GM19395 (cell line): ENCODE measurements at regions not wholly inside any gene's neighbourhood (a gene's known extent, or its start where the extent isn't known, plus 50 kb on each side); places are given as distances from the start of the nearest gene placed in this dataset.

Source experiments
- ATAC-seq: cut with Tn5 transposase; IDR thresholded peaks from one replicate; pipeline ENCODE4 v1.9.1; 2021; ENCODE audit warnings: mild to moderate bottlenecking, moderate library complexity; ENCODE audit not compliant: unreplicated experiment

- ATAC-seq: no peak
These were observed 102.3 kb upstream of the MTPN start for GRCh38 chr7:136079478-136079892.

DNA sequence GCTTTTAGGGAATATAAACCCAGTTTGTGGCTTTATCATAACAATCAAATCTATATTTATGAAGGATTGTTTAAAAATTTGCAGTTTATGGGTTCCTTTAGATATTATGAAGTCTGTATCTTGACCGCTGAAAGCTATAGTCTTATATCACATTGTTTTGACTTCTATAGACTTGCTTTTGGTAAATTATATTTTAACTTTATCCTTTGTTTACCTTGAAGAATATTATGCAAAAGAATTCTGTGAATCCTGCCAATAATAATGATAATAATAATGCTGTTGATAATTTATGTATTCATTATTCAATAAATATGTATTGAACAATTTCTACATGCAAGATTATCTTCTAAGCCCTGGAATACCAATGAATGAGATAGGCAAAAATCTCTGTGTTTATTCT is 101.9 kb upstream of the MTPN start:
- no peak for ATAC-seq

- ATAC-seq: no peak
These were observed 101.5 kb upstream of the MTPN start for GRCh38 chr7:136078630-136079029.

GRCh38 chr7:136076954-136077353 is 99.8 kb upstream of the MTPN start:
- ATAC-seq: no peak

DNA sequence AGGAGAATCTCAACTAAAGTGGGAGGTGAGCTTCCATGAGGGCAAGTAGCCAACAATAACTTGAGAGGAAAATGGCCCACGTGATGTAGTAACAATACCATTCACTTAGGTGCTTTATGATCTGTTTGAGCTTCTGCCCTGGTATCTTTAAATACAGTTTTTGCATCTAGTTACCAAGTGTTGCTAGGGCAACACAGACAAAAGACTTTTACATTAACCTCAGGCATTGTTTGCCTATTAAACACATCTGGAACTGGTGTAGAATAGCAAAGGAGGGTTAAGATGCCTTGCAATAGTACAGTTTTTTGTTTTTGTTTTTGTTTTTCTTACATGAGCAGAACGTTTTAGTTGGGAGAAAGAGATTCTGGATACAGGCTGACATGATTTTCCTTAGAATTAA is 97.7 kb upstream of the MTPN start:
- ATAC-seq: no peak

- no peak for ATAC-seq
These were observed 95.3 kb upstream of the MTPN start for GRCh38 chr7:136072447-136072846.

DNA sequence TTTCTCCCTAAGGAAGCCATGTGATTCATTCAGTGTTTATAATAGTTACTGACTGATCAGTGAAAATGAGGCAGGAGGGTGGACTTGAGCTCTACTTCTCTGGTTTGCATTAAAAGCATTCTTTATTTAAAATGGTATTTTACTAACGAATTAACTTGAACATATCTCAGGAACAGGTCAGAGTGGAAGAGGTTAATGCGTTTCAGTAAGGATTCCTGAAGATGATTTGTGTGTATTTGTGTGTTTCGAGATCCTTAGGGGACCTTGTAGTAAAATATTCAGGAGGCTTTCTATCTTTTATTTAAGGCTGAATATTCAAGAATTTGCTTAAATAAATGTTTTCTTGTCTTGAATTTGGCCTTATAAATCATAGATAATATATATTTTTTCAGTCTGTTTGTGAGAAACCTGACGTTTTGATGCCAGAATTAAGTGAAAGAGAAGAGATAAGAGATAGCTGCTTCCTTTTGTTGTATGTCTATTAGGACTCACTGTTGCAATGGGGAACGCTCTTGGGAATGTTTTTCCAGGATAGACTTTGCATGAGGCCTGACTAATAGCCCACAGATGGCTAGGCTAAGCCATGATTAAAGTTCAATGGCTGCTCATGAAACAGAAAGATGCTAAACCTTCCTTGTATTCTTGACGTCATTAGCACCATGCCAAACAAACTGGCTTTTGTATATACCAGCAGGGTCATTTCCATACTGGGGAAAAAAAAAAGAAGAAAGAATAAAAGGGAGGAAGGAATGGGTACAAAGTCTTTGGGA is 93.8 kb upstream of the MTPN start:
- no peak for ATAC-seq

DNA sequence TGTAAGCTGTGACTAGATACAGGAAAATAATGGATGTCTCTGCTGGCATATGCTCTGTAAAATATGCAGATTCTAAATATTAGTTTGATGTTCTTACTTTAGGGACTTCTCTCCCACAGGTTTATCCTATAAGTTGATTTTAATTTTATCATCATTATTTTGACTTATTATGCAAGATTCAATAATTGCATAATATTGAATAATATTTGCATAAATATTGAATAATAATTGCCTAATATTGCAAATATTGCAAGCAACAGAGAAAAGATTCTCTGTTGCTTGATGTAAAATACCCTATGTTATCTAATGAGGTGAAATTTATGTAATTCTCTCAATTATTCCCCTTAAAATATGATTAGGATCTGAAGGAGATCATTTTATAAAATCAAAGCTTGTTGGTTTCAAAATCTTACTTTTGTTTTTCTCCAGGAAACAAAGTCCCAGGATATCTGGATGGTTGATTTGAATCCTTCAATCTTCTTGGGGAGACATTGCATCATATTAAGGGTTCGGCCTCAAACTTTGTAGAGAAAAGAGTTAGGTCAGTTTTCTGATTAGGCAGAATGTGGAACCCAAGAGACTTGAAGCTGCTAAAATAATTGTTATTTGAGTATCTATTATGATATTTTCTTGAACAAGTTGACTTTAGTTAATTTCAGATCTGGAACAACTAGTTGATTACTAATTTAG is 92.8 kb upstream of the MTPN start:
- no peak for ATAC-seq

- ATAC-seq: no peak
These were observed 90.1 kb upstream of the MTPN start for GRCh38 chr7:136067277-136067676.

DNA sequence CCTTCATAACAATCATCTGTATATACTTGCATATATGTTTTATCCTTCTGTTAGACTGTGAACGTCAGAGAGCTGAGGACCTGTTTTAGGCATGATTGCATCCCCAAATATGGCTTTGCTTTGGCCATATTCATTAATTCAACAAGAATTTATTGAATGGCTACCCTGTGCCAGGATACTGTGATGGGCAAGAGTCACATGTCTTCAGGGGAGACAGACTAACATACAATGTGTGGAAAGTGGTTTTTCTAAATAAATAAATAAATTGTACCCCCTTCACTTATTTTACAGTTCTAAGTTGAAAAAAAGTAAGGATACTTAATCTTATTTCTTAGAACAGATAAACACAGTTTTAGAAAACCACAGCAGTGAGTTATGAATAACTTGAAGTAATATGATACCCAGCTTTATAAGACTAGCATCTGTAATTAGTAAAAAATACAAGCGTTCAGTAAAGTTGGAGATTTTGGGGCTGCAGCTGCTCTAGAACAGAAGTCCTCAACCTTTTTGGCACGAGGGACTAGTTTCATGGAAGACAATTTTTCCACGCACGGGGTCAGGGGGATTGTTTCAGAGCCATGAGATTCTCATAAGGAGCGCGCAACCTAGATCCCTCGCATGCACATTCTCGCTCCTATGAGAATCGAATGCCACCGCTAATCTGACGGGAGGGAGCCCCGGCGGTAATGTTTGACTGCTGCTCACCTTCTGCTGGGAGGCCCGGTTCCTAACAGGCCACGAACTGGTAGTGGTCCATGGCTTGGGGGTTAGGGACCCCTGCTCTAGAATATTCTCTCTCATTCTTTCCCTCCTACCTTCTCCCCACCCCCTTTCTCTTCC is 89.4 kb upstream of the MTPN start:
- ATAC-seq: no peak

- no peak for ATAC-seq
These were observed 87.6 kb upstream of the MTPN start for GRCh38 chr7:136064627-136065237.

- ATAC-seq: no peak
These were observed 86.9 kb upstream of the MTPN start for GRCh38 chr7:136064081-136064480.

- no peak for ATAC-seq
These were observed 86.1 kb upstream of the MTPN start for GRCh38 chr7:136063326-136063666.

DNA sequence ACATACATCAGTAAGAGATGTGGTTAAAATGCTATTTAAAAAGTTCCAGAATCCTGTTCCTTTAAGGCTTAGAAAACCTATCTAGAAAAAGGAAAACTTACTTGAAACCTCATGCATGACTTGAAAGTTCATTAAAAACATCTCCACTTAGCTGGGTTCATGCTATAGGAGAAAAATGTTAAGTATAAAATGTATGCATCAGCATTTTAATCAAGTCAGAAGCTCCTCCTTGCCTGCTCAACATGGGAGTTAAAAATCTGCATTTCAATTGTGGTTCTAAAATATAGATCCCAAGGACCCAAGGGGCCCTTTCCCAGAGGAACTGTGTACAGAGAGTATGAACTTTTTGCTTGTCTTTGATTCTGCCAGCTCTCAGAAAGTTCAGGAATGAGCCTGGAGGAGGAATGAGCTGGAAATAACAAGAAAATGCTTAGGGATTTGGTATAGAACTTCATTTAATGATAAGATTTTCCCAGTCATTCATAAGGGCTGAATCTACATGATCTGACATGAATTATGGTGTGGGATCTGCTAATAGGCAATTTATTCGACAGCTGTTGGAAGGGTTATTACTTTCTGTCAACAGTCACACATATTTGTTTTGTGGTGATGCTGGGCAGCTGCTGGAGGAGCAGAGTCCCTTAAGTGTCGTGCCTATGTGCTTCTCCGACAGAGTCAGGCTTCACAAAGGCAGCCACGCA is 85.6 kb upstream of the MTPN start:
- no peak for ATAC-seq

- ATAC-seq: no peak
These were observed 84.3 kb upstream of the MTPN start for GRCh38 chr7:136061433-136061832.

GRCh38 chr7:136058546-136058945 is 81.4 kb upstream of the MTPN start:
- no peak for ATAC-seq

- no peak for ATAC-seq
These were observed 80.3 kb upstream of the MTPN start for GRCh38 chr7:136057509-136057908.

GRCh38 chr7:136056651-136057231 is 79.6 kb upstream of the MTPN start:
- ATAC-seq: no peak

DNA sequence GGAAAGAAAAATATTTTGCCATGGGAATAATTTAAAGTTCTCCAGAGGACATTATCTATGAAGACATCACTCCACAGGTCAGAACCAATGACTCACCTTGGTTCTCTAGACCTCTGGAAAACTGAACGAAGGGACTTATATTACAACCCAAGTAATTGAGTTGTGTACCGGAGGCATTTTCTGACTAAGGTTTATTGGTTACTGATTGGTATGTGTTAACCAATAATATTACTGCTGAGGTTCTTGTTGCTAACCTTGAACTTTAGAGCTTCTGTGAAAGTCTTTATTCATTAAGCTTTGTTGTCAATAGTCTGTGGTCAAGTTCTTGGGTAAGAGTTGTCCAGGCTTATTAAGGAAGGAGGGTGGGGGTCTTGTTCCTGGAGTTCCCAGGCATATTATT is 78.1 kb upstream of the MTPN start:
- ATAC-seq: no peak

GRCh38 chr7:136053689-136054485 is 76.7 kb upstream of the MTPN start:
- no peak for ATAC-seq
